Osteoblast (primary cell): ENCODE measurements at regions not wholly inside any gene's neighbourhood (a gene's known extent, or its start where the extent isn't known, plus 50 kb on each side); places are given as distances from the start of the nearest gene placed in this dataset.

Experiments
- DNase-seq: peaks from one replicate; pipeline ENCODE4 v3.0.0; 2011; ENCODE audit warnings: low spot score, mixed read lengths; ENCODE audit not compliant: insufficient read length; ENCODE audit errors: missing footprints
- H2AFZ ChIP-seq: 2 replicates; pipeline ENCODE4 v1.6.0; 2011; ENCODE audit warnings: mild to moderate bottlenecking, low read length
- H3K27ac ChIP-seq: 2 replicates; pipeline ENCODE4 v1.5.1; 2011; ENCODE audit warnings: mild to moderate bottlenecking, low read depth, low read length, moderate library complexity
- H3K27me3 ChIP-seq: 2 replicates; pipeline ENCODE4 v1.6.0; 2012; ENCODE audit warnings: mild to moderate bottlenecking, control low read depth, inconsistent platforms, low read length, moderate library complexity; ENCODE audit not compliant: insufficient read depth
- H3K36me3 ChIP-seq: 2 replicates; pipeline ENCODE4 v1.5.1; 2011; ENCODE audit warnings: mild to moderate bottlenecking, low read length, control low read depth, moderate library complexity; ENCODE audit not compliant: insufficient read depth
- H3K4me1 ChIP-seq: 2 replicates; pipeline ENCODE4 v1.5.1; 2011; ENCODE audit warnings: mild to moderate bottlenecking, low read length, control low read depth, moderate library complexity; ENCODE audit not compliant: insufficient read depth
- H3K4me2 ChIP-seq: 2 replicates; pipeline ENCODE4 v1.6.0; 2011; ENCODE audit warnings: mild to moderate bottlenecking, low read length; ENCODE audit not compliant: insufficient read depth
- H3K4me3 ChIP-seq: fragments of 200-600 bp; sonication (generic); 3 replicates; pipeline ENCODE4 v1.5.1; 2012; ENCODE audit warnings: mild to moderate bottlenecking, low read length, inconsistent platforms; ENCODE audit not compliant: insufficient read depth
- H3K79me2 ChIP-seq: 2 replicates; pipeline ENCODE4 v1.6.0; 2012; ENCODE audit warnings: mild to moderate bottlenecking, low read length, control low read depth, inconsistent platforms; ENCODE audit not compliant: insufficient read depth
- H3K9me3 ChIP-seq: 2 replicates; pipeline ENCODE4 v1.5.1; 2011; ENCODE audit warnings: low read depth, low read length, control low read depth
- H4K20me1 ChIP-seq: 2 replicates; pipeline ENCODE4 v1.6.0; 2012; ENCODE audit warnings: mild to moderate bottlenecking, low read length, control low read depth; ENCODE audit not compliant: insufficient read depth
- CTCF ChIP-seq: IDR thresholded peaks from 2 replicates; pipeline ENCODE4 v1.5.1; 2011; ENCODE audit warnings: mild to moderate bottlenecking, low read depth, low read length, moderate library complexity; ENCODE audit errors: extremely low read depth

GRCh38 chr22:47665151-47665550 is 902.7 kb downstream of the TBC1D22A start:
- TF ChIP-seq CTCF = no peak
- no peaks in the 10 kb centered on the region for H4K20me1 ChIP-seq
- no peak for DNase-seq
- no peaks in the 10 kb centered on the region for H3K79me2 ChIP-seq
- H3K27ac ChIP-seq = no peak overlapping the region
- H3K9me3 ChIP-seq = peaks cover 2% of the 10 kb centered on the region
- H3K4me3 ChIP-seq = no peak overlapping the region
- no peak overlapping the region for H3K4me2 ChIP-seq
- H3K4me1 ChIP-seq = no peaks in the 10 kb centered on the region
- no peak overlapping the region for H2AFZ ChIP-seq
- H3K27me3 ChIP-seq = no peaks in the 10 kb centered on the region
- no peaks in the 10 kb centered on the region for H3K36me3 ChIP-seq

DNA sequence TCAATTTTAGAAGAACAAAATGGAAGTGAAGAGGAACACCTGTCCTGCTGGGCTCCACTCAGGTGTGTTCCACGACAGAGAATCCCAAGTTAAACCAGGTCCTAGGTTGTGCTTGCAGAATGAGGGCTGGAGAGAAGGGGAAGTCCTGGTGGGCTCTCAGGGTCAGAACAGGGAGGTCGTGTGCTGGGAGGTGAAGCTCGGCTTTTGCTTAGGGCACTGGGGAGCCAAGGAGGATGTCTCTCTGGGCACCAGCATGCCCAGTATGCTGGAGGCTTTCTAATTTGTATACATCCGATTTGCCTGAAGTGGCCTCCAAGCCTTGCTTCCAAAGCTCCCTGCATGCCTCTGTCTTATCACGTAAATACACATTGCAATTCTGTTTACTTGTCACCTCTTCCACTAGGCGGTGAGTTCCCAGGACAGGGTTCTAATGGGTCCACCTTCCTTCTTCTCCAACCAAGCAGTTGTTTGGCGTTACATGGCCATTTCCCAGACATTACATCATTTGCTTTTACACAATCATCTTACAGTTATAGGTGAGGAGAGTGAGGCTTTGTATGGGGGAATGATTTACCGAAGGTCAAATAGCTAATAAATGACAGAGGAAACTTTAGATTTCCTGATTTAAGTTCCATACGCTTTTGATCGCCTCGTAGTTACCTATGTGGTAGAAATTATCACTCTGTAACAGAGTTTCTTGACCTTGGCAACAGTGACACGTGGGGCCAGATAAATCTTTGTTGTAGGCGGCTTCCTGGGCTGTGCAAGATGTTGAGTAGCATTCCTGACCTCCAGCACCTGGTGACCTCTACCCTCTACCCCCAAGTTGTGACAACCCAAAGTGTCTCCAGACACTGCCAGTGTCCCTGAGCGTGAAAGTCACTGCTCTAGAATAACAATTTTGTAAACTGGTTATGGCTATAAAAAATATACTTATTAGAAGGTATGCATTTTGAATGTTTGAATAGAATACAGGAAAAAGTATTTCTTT is 901.5 kb downstream of the TBC1D22A start:
- H3K27me3 ChIP-seq = no peaks in the 10 kb centered on the region

DNA sequence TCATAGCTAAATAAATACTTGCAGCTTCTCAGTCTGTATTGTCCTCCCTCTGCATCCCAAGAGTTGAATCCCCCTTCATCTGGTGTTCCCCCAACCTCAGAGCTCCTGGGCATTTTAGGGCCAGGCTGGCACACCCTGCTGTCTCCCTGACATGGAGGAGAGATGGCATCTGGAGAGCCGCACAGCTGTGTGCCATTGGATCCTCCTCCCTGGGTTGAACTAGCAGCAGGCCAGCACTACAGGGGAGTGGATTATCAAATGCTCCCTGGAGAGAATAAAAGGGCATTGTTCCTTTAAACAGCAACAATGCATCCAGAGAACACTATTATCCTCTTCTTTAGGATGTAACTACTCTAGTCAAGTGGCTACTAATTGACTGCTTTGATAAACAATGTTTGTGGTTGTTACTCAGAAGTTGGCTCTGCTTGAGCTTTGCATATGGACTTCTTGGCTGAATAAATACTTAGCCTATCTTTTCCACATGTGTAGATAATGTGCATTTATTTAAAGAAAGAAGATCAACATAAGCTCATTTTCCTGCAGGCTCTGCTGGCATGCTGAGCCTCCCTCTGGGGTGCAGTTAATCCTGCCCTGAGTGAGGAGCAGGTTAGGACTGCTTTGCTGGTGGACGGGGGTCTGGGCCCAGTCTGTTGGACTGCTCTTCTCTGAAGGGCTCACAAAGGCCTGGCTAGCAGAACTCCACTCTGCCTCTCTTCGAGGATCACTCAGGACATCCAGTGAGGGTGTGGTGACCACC is 897.2 kb downstream of the TBC1D22A start:
- no peak overlapping the region for H3K4me3 ChIP-seq
- no peaks in the 10 kb centered on the region for H3K27me3 ChIP-seq
- no peak overlapping the region for H3K27ac ChIP-seq

More for the DNA sequence above, 901.5 kb downstream of the TBC1D22A start:
- no peak for TF ChIP-seq CTCF
- Histone ChIP-seq H3K36me3 (no peaks in the 10 kb centered on the region), H4K20me1 (no peaks in the 10 kb centered on the region), H3K4me1 (no peaks in the 10 kb centered on the region), H3K27ac (no peak overlapping the region), H3K9me3 (peaks cover 2% of the 10 kb centered on the region), H2AFZ (no peak overlapping the region), H3K4me3 (no peak overlapping the region), H3K4me2 (no peak overlapping the region), H3K79me2 (no peaks in the 10 kb centered on the region)
- no peak for DNase-seq

More for the DNA sequence above, 897.2 kb downstream of the TBC1D22A start:
- Histone ChIP-seq H3K4me1 (no peaks in the 10 kb centered on the region), H3K79me2 (no peaks in the 10 kb centered on the region), H4K20me1 (no peaks in the 10 kb centered on the region), H3K4me2 (no peak overlapping the region), H3K9me3 (no peaks in the 10 kb centered on the region), H2AFZ (no peak overlapping the region), H3K36me3 (no peaks in the 10 kb centered on the region)
- DNase-seq = no peak
- no peak for TF ChIP-seq CTCF
